ENCODE measurements at regions not wholly inside any gene's neighbourhood (a gene's known extent, or its start where the extent isn't known, plus 50 kb on each side); places are given as distances from the start of the nearest gene placed in this dataset.
A peak's percentile ranks its signal among the peaks of the same experiment; 100 is the strongest.

DNA sequence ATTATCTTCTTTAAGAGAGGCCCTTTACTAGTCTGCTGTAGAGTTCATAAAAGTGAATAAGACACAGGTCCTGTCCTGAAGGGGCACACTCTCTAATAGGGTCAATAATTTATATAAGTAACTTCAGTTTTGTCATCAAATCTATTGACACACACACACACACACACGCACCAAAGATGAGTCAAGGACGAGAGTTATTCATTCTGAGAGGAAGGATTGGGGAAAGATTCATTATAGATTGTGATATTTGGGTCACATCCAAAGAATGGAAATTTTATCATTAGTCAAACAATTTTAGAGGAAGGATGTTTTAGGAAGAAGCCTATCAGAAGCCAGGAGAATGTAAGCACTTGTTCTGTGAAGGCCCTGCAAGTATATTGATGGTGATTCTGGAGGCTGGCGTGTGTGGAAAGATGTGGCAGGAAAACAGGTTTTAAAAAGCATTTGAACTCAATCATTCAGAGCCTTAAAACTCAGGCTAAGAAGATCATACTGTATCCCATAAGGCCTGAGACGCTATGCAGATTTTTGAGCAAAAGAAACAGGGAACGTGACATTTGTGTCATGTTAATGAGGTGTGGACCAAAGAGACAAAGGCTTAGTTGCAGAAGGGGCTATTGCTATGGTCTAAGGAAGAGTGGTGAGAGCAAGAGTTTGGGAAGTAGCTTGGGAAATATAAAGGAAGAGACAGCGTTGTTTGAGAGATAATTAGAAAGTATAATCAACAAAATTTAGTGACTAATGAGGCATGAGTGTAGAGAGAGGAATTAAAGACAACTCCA lies 161.4 kb upstream of the PREP start:
- no peak overlapping the region for H3K27ac Mint-ChIP-seq
- TF ChIP-seq ZNF114 (CRISPR knock-in tag; IDR thresholded peaks at IDR 0.05) (no peak), CTCF (conservative IDR thresholded peaks at IDR 0.05; ENCODE audit: low read depth in 2 of 2) (no peak), EZH2phosphoT487 (IDR thresholded peaks at IDR 0.05; ENCODE audit: unreplicated experiment) (no peak), ZNF331 (CRISPR knock-in tag; IDR thresholded peaks at IDR 0.05; ENCODE audit: low read depth) (no peak), ETS1 (IDR thresholded peaks at IDR 0.05) (no peak), EZH2 (IDR thresholded peaks at IDR 0.05; ENCODE audit: low read depth, unreplicated experiment) (no peak), POLR2AphosphoS5 (IDR thresholded peaks at IDR 0.05; ENCODE audit: low read depth) (no peak), NANOG (IDR thresholded peaks at IDR 0.05; ENCODE audit: borderline replicate concordance) (no peak), STAT1 (IDR thresholded peaks at IDR 0.05; ENCODE audit: unreplicated experiment) (no peak), JUNB (IDR thresholded peaks at IDR 0.05; ENCODE audit: unreplicated experiment) (no peak)
- TF ChIP-seq, protein P1, sequence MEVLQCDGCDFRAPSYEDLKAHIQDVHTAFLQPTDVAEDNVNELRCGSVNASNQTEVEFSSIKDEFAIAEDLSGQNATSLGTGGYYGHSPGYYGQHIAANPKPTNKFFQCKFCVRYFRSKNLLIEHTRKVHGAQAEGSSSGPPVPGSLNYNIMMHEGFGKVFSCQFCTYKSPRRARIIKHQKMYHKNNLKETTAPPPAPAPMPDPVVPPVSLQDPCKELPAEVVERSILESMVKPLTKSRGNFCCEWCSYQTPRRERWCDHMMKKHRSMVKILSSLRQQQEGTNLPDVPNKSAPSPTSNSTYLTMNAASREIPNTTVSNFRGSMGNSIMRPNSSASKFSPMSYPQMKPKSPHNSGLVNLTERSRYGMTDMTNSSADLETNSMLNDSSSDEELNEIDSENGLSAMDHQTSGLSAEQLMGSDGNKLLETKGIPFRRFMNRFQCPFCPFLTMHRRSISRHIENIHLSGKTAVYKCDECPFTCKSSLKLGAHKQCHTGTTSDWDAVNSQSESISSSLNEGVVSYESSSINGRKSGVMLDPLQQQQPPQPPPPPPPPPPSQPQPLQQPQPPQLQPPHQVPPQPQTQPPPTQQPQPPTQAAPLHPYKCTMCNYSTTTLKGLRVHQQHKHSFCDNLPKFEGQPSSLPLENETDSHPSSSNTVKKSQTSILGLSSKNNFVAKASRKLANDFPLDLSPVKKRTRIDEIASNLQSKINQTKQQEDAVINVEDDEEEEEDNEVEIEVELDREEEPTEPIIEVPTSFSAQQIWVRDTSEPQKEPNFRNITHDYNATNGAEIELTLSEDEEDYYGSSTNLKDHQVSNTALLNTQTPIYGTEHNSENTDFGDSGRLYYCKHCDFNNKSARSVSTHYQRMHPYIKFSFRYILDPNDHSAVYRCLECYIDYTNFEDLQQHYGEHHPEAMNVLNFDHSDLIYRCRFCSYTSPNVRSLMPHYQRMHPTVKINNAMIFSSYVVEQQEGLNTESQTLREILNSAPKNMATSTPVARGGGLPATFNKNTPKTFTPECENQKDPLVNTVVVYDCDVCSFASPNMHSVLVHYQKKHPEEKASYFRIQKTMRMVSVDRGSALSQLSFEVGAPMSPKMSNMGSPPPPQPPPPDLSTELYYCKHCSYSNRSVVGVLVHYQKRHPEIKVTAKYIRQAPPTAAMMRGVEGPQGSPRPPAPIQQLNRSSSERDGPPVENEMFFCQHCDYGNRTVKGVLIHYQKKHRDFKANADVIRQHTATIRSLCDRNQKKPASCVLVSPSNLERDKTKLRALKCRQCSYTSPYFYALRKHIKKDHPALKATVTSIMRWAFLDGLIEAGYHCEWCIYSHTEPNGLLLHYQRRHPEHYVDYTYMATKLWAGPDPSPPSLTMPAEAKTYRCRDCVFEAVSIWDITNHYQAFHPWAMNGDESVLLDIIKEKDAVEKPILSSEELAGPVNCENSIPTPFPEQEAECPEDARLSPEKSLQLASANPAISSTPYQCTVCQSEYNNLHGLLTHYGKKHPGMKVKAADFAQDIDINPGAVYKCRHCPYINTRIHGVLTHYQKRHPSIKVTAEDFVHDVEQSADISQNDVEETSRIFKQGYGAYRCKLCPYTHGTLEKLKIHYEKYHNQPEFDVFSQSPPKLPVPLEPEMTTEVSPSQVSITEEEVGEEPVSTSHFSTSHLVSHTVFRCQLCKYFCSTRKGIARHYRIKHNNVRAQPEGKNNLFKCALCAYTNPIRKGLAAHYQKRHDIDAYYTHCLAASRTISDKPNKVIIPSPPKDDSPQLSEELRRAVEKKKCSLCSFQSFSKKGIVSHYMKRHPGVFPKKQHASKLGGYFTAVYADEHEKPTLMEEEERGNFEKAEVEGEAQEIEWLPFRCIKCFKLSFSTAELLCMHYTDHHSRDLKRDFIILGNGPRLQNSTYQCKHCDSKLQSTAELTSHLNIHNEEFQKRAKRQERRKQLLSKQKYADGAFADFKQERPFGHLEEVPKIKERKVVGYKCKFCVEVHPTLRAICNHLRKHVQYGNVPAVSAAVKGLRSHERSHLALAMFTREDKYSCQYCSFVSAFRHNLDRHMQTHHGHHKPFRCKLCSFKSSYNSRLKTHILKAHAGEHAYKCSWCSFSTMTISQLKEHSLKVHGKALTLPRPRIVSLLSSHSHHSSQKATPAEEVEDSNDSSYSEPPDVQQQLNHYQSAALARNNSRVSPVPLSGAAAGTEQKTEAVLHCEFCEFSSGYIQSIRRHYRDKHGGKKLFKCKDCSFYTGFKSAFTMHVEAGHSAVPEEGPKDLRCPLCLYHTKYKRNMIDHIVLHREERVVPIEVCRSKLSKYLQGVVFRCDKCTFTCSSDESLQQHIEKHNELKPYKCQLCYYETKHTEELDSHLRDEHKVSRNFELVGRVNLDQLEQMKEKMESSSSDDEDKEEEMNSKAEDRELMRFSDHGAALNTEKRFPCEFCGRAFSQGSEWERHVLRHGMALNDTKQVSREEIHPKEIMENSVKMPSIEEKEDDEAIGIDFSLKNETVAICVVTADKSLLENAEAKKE (CRISPR knock-in tag; IDR thresholded peaks at IDR 0.05), result no peak
- DNase-seq (ENCODE audit: low spot score) (no peak), ATAC-seq (peak; percentile 57)
- H3K4me3 Mint-ChIP-seq, result no peak overlapping the region
- H3K4me3 ChIP-seq, result no peak overlapping the region
- peaks cover 4% of the 10 kb centered on the region; the same call in 1 of the 2 replicates for H3K4me1 ChIP-seq (ENCODE audit: insufficient read depth)
- no peaks in the 10 kb centered on the region for H3K79me2 ChIP-seq (replicated peaks; ENCODE audit: insufficient read depth)
- H3K27me3 ChIP-seq (ENCODE audit: insufficient read depth), result no peaks in the 10 kb centered on the region
- H3F3A ChIP-seq (replicated peaks; ENCODE audit: low read depth), result no peaks in the 10 kb centered on the region
- H3K27ac ChIP-seq (ENCODE audit: low read depth), result no peak overlapping the region
- peak overlapping the region; percentile 65; the same call in 1 of the 2 replicates for H2AFZ ChIP-seq
- no peaks in the 10 kb centered on the region for H4K20me1 ChIP-seq (replicated peaks; ENCODE audit: insufficient read depth)
- H3K4me1 Mint-ChIP-seq, result peaks cover 9% of the 10 kb centered on the region
- no peaks in the 10 kb centered on the region for H3K27me3 Mint-ChIP-seq (ENCODE audit: insufficient read depth, low read depth, poor library complexity)
- no peaks in the 10 kb centered on the region for H3K36me3 Mint-ChIP-seq (ENCODE audit: low read depth)
- H3K9me3 Mint-ChIP-seq, result peaks cover 4% of the 10 kb centered on the region; the same call in 2 of the 3 replicates
- no peaks in the 10 kb centered on the region for H3K36me3 ChIP-seq (ENCODE audit: insufficient read depth)
- H3K4me2 ChIP-seq, result no peak overlapping the region
- H3K9me2 ChIP-seq (ENCODE audit: insufficient read depth), result peaks cover 8% of the 10 kb centered on the region; the same call in 1 of the 2 replicates
